Endothelial cell of umbilical vein (primary cell): ENCODE measurements at regions not wholly inside any gene's neighbourhood (a gene's known extent, or its start where the extent isn't known, plus 50 kb on each side); places are given as distances from the start of the nearest gene placed in this dataset.

Experiments
- GATA2 ChIP-seq: IDR thresholded peaks from 2 replicates; pipeline ENCODE4 v1.7.0; 2011; ENCODE audit warnings: low read depth, mild to moderate bottlenecking, moderate library complexity, mixed read lengths, low read length; ENCODE audit not compliant: insufficient read length, insufficient read depth
- JUN ChIP-seq: IDR thresholded peaks from 2 replicates; pipeline ENCODE4 v1.6.1; 2011; ENCODE audit warnings: borderline replicate concordance, low read depth; ENCODE audit not compliant: insufficient read length, insufficient read depth
- POLR2A ChIP-seq: IDR thresholded peaks from 2 replicates; pipeline ENCODE4 v1.6.1; 2012; ENCODE audit warnings: low read depth, mild to moderate bottlenecking, control low read depth, low read length
- POLR2AphosphoS5 ChIP-seq: IDR thresholded peaks from 2 replicates; pipeline ENCODE4 v1.6.1; 2012; ENCODE audit warnings: low read depth, mild to moderate bottlenecking, control low read depth, low read length, moderate library complexity; ENCODE audit not compliant: insufficient read depth
- TF ChIP-seq, protein P1 (sequence below), 2 donors: IDR thresholded peaks; 1 replicate in 1 of 2; 2 replicates in 1 of 2; pipeline ENCODE4 v1.5.1; 2011; ENCODE audit warnings: low read length in 2 of 2, mild to moderate bottlenecking in 2 of 2, moderate library complexity in 2 of 2, control low read depth in 1 of 2, inconsistent platforms in 1 of 2, low read depth in 1 of 2; ENCODE audit not compliant: insufficient read depth in 1 of 2; ENCODE audit errors: extremely low read depth in 1 of 2

DNA sequence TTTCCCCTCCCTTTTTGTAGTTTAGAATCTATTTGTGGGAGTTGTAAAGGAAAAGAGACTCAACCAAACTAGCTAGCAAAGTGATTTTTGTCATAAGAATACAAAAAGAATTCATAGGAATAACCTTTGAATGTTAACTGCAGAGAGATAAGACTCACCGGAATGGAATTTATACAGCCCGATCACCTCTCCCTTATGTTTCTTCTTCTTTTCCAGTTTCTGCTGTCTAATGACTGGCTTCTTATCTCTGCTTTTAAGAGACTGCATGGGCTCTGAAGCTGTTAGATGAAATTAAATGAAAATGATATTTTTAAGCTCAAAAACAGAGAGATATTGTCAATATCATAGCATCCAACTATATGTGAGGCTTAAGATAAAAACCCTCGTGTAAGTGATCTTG, 1095.9 kb downstream of the REEP3 start:
- TF ChIP-seq, protein P1, sequence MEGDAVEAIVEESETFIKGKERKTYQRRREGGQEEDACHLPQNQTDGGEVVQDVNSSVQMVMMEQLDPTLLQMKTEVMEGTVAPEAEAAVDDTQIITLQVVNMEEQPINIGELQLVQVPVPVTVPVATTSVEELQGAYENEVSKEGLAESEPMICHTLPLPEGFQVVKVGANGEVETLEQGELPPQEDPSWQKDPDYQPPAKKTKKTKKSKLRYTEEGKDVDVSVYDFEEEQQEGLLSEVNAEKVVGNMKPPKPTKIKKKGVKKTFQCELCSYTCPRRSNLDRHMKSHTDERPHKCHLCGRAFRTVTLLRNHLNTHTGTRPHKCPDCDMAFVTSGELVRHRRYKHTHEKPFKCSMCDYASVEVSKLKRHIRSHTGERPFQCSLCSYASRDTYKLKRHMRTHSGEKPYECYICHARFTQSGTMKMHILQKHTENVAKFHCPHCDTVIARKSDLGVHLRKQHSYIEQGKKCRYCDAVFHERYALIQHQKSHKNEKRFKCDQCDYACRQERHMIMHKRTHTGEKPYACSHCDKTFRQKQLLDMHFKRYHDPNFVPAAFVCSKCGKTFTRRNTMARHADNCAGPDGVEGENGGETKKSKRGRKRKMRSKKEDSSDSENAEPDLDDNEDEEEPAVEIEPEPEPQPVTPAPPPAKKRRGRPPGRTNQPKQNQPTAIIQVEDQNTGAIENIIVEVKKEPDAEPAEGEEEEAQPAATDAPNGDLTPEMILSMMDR (IDR thresholded peaks at IDR 0.05; ENCODE audit: extremely low read depth in 1 of 2, insufficient read depth in 1 of 2, low read depth in 1 of 2, low read length in 2 of 2) = no peak
- no peak for TF ChIP-seq POLR2A
- TF ChIP-seq GATA2 = no peak
- no peak for TF ChIP-seq JUN
- TF ChIP-seq POLR2AphosphoS5 = no peak
